Spleen (tissue), 11 donors: ENCODE measurements at regions not wholly inside any gene's neighbourhood (a gene's known extent, or its start where the extent isn't known, plus 50 kb on each side); places are given as distances from the start of the nearest gene placed in this dataset.

Experiments
- DNase-seq: peaks from one replicate; pipeline ENCODE4 v3.0.0-alpha.2; 2020
- H3K27ac ChIP-seq, 8 donors: fragments of 200-600 bp; sonication (generic) in 7 of 8; 1 replicate in 4 of 8; 2 replicates in 4 of 8; pipeline versions ENCODE4 v1.5.0 to v1.8.0; 2016 to 2021; ENCODE audit warnings: inconsistent platforms in 4 of 8, mild to moderate bottlenecking in 4 of 8, moderate library complexity in 1 of 8
- H3K27me3 ChIP-seq, 7 donors: fragments of 200-600 bp; sonication (generic) in 6 of 7; replicated peaks in 1 of 7; 1 replicate in 4 of 7; 2 replicates in 3 of 7; pipeline versions ENCODE4 v1.5.0 to v1.8.0; 2016 to 2021; ENCODE audit warnings: inconsistent platforms in 3 of 7, mild to moderate bottlenecking in 1 of 7
- H3K36me3 ChIP-seq, 6 donors: fragments of 200-600 bp; sonication (generic) in 5 of 6; 1 replicate in 4 of 6; 2 replicates in 2 of 6; pipeline versions ENCODE4 v1.5.0 to v1.8.0; 2016 to 2021; ENCODE audit warnings: inconsistent platforms in 2 of 6
- H3K4me1 ChIP-seq, 6 donors: fragments of 200-600 bp; sonication (generic) in 5 of 6; 1 replicate in 3 of 6; 2 replicates in 3 of 6; pipeline versions ENCODE4 v1.5.0 to v1.8.0; 2016 to 2021; ENCODE audit warnings: inconsistent platforms in 3 of 6
- H3K4me3 ChIP-seq, 8 donors: fragments of 200-600 bp; sonication (generic) in 7 of 8; 1 replicate in 4 of 8; 2 replicates in 4 of 8; pipeline versions ENCODE4 v1.5.0 to v1.8.0; 2016 to 2021; ENCODE audit warnings: inconsistent platforms in 4 of 8, mild to moderate bottlenecking in 4 of 8, moderate library complexity in 2 of 8
- H3K9me3 ChIP-seq, 8 donors: fragments of 200-600 bp; sonication (generic) in 7 of 8; 1 replicate in 4 of 8; 2 replicates in 4 of 8; pipeline versions ENCODE4 v1.5.0 to v1.8.0; 2016 to 2021; ENCODE audit warnings: inconsistent platforms in 4 of 8
- CTCF ChIP-seq, 11 experiments: fragments of 200-600 bp in 7 of 11; fragments of 450-650 bp in 4 of 11; sonication (generic) in 4 of 11; IDR thresholded peaks in 8 of 11; conservative IDR thresholded peaks in 3 of 11; 1 replicate in 7 of 11; 2 replicates in 4 of 11; pipeline versions ENCODE4 v1.4.0 to v1.8.0; 2016 to 2021; ENCODE audit warnings: antibody characterized with exemption in 11 of 11, inconsistent platforms in 4 of 11, mild to moderate bottlenecking in 1 of 11
- POLR2A ChIP-seq, 3 donors: fragments of 450-650 bp; IDR thresholded peaks; one replicate each; pipeline ENCODE4 v1.5.1; 2017; ENCODE audit warnings: antibody characterized with exemption in 3 of 3, mild to moderate bottlenecking in 1 of 3
- POLR2AphosphoS5 ChIP-seq, 3 donors: sonication (generic); formaldehyde crosslinking; IDR thresholded peaks; one replicate each; pipeline ENCODE4 v1.5.1; 2017; ENCODE audit warnings: antibody characterized with exemption in 3 of 3
- WGBS, 5 donors: extraction: QIAGEN DNeasy Blood & Tissue Kit in 3 of 5; methylation state at CpG; one replicate each; pipeline versions ENCODE4 v1.1.5 to v1.1.7; 2013 to 2018; 5-methylcytosine and 5-hydroxymethylcytosine counted together
- intact Hi-C: fragments of 100-400 bp; cut with DNase I; formaldehyde crosslinking; loops from one replicate; pipeline ENCODE4 v1.15.0; 2023; ENCODE audit warnings: low total_unique reads
- donor health status: healthy with polysubstance abuse.
- donor health status: DM: no; HTN: no; CAD: no; lungs with moderate emphysema.
- donor health status: DM: no; HTN: no; CAD: no.
- donor health status: Bipolar disorder and iron deficiency.
- donor health status: healthy.
- donor health status: DM: no; HTN: no; CAD: no.
- donor health status: DM: yes; HTN: yes; CAD: no.

DNA sequence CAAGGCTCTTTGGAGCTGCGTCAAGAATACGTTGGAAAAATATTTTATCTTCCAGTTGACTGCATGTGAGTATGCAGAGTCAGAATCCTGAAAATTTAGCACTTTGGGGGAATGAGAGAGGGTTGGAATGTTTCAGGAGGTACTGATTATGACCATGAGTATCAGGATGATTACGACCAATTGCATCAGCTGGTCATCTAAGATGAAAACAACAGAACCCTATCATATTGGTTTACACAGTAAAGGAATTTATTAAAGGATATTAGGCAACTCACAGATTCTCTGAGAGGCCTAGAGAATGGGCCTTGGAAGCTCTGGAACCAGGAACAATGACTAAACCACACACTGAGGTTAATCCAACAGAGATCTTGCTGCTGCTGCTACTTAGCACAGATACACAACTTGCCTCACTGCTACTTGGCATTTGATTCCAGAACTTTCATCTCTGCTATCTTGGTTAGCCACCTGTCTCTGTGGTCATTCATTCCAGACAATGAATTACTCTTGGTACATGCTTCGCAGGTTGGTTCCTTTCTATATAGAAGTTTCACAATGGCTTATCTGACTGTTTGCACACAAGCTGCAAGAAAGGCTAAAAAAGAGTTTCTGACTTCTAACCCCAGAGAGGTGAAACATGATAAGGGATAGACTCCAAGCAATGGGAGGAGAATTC lies 68.0 kb upstream of the CTTNBP2 start:
- intact Hi-C loops, result no loop called here
- TF ChIP-seq POLR2A (IDR thresholded peaks at IDR 0.05), result no peak
- no peak for TF ChIP-seq CTCF (IDR thresholded peaks at IDR 0.05 in 8 of 11, conservative IDR thresholded peaks at IDR 0.05 in 3 of 11)
- no peak for TF ChIP-seq POLR2AphosphoS5 (IDR thresholded peaks at IDR 0.05)
- WGBS, 5 donors, result 85 to 92% (median 89%) methylated on average over 4 of the region's 4 CpGs

DNA sequence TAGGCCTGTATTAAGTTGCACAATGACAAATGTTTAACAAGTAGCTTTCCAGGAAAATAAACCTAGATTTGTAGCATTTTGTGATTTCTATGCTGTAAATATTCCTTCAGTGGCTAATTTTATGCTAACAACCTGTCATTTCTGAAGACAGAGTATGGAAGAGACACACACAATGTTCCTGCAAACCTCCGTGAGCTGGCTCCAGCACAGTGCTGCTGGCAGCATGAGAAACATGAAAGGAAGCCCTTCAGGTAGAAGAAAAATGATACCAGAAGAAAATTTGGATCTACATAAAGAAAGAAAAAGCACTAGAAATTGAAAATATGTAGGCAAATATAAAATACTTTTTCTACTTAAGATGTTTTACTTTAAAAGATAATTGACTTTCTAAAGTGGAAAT lies 69.5 kb upstream of the CTTNBP2 start:
- no peak for TF ChIP-seq POLR2AphosphoS5 (IDR thresholded peaks at IDR 0.05)
- no peak for TF ChIP-seq POLR2A (IDR thresholded peaks at IDR 0.05)
- TF ChIP-seq CTCF (IDR thresholded peaks at IDR 0.05 in 8 of 11, conservative IDR thresholded peaks at IDR 0.05 in 3 of 11), result no peak
- Histone ChIP-seq H3K9me3 (peaks cover 0 to 7% (median 0%) of the 10 kb centered on the region in 8 donors), H3K27ac (no peak overlapping the region), H3K4me3 (no peak overlapping the region), H3K27me3 (no peaks in the 10 kb centered on the region), H3K36me3 (no peaks in the 10 kb centered on the region), H3K4me1 (no peaks in the 10 kb centered on the region)
- 83 to 97% (median 90%) methylated on average over 1 of the region's 1 CpG for WGBS, 5 donors
- DNase-seq, result no peak
- intact Hi-C loops, result no loop called here

More for the DNA sequence above, 68.0 kb upstream of the CTTNBP2 start:
- Histone ChIP-seq H3K4me3 (no peak overlapping the region), H3K27me3 (no peaks in the 10 kb centered on the region), H3K36me3 (no peaks in the 10 kb centered on the region), H3K4me1 (no peaks in the 10 kb centered on the region), H3K27ac (no peak overlapping the region), H3K9me3 (peaks cover 0 to 7% (median 0%) of the 10 kb centered on the region in 8 donors)
- no peak for DNase-seq

DNA sequence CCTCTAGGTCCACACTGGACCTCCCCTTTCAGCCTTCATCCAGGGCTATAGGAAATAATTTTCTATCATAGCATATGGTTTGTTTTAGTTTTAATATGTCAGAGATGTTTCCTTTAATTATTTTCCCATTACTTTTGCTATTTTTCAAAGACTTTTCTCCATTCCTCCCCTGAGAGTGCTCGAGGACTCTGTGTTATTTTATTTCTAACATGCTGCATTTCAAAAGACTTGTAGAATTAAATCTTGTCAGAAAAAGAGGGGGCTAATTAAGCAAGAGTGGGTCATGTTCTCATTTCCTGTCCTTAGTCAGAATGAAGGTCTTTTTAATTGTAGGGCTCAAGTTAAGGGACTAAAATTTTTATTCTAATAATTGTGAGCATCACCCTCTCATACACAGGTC lies 71.6 kb upstream of the CTTNBP2 start:
- intact Hi-C loops, result no loop called here

More for the DNA sequence above, 71.6 kb upstream of the CTTNBP2 start:
- TF ChIP-seq POLR2A (IDR thresholded peaks at IDR 0.05), result no peak
- TF ChIP-seq CTCF (IDR thresholded peaks at IDR 0.05 in 8 of 11, conservative IDR thresholded peaks at IDR 0.05 in 3 of 11), result no peak
- no peak for TF ChIP-seq POLR2AphosphoS5 (IDR thresholded peaks at IDR 0.05)
- DNase-seq, result no peak
- H3K27me3 ChIP-seq, result no peaks in the 10 kb centered on the region
- H3K4me3 ChIP-seq, result no peak overlapping the region
- H3K27ac ChIP-seq, result no peak overlapping the region
- WGBS, 5 donors, result 48 to 69% (median 56%) methylated on average over 1 of the region's 1 CpG
- H3K9me3 ChIP-seq, result peaks cover 0 to 7% (median 0%) of the 10 kb centered on the region in 8 donors
- no peaks in the 10 kb centered on the region for H3K4me1 ChIP-seq
- H3K36me3 ChIP-seq, result no peaks in the 10 kb centered on the region
